A673 (cell line): ENCODE measurements at regions not wholly inside any gene's neighbourhood (a gene's known extent, or its start where the extent isn't known, plus 50 kb on each side); places are given as distances from the start of the nearest gene placed in this dataset.

Experiments used
- EZH2 ChIP-seq: fragments of 200-600 bp; sonication (generic); IDR thresholded peaks from 2 replicates; pipeline ENCODE4 v1.6.1; 2017; ENCODE audit warnings: borderline replicate concordance, low read depth, mild to moderate bottlenecking, mixed read lengths, antibody characterized with exemption, low read length; ENCODE audit not compliant: poor library complexity, severe bottlenecking
- TF ChIP-seq, protein P1 (sequence below): fragments of 300-800, 200-600 bp; sonication (generic); conservative IDR thresholded peaks from 2 replicates; pipeline ENCODE4 v1.5.1; 2017; ENCODE audit warnings: low read depth, mild to moderate bottlenecking, antibody characterized with exemption, low read length, moderate library complexity, mixed read lengths

DNA sequence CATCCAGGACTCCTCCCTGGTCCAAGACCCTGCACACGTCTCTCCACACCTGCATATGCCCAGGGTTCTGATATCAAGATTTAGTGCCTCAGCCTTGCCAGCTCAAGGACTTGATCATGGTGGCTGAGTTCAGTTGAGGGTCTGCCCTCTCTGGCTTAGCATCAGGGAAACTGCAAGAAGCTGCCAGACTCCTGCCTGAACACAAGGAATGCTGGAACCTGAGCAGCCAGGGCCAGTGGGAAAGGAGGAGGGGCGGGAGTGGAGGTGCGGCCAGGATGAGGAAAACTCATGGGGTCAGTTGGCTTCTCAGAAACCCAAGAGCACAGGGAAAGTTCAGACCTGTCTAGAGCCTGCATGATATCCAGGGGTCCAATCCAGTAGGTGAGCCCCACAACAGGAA lies 546.1 kb downstream of the BUD13 start:
- TF ChIP-seq, protein P1, sequence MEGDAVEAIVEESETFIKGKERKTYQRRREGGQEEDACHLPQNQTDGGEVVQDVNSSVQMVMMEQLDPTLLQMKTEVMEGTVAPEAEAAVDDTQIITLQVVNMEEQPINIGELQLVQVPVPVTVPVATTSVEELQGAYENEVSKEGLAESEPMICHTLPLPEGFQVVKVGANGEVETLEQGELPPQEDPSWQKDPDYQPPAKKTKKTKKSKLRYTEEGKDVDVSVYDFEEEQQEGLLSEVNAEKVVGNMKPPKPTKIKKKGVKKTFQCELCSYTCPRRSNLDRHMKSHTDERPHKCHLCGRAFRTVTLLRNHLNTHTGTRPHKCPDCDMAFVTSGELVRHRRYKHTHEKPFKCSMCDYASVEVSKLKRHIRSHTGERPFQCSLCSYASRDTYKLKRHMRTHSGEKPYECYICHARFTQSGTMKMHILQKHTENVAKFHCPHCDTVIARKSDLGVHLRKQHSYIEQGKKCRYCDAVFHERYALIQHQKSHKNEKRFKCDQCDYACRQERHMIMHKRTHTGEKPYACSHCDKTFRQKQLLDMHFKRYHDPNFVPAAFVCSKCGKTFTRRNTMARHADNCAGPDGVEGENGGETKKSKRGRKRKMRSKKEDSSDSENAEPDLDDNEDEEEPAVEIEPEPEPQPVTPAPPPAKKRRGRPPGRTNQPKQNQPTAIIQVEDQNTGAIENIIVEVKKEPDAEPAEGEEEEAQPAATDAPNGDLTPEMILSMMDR: no peak
- no peak for TF ChIP-seq EZH2
